Activated T-cell treated with anti-CD3 and anti-CD28 coated beads for 48 hours (primary cell): ENCODE measurements at regions not wholly inside any gene's neighbourhood (a gene's known extent, or its start where the extent isn't known, plus 50 kb on each side); places are given as distances from the start of the nearest gene placed in this dataset.
"Not testable (repeated sequence)": the region's sequence is repeated elsewhere in the genome, so short reads cannot be mapped to it uniquely, and the experiment has no call there.

Experiments used
- DNase-seq: peaks from one replicate; pipeline ENCODE4 v3.0.0-alpha.2; 2020; ENCODE audit warnings: low read depth

- no peak for DNase-seq
These were observed 410.4 kb downstream of the MAFB start for GRCh38 chr20:40278673-40279072.

- DNase-seq, result no peak
These were observed 412.7 kb downstream of the MAFB start for GRCh38 chr20:40276301-40276700.

- DNase-seq, result no peak
These were observed 413.3 kb downstream of the MAFB start for GRCh38 chr20:40275738-40276137.

GRCh38 chr20:40274912-40275533 is 414.0 kb downstream of the MAFB start:
- no peak for DNase-seq

GRCh38 chr20:40269274-40269673 is 419.8 kb downstream of the MAFB start:
- not testable (repeated sequence) for DNase-seq

GRCh38 chr20:40268321-40269075 is 420.5 kb downstream of the MAFB start:
- DNase-seq, result no peak

- no peak for DNase-seq
These were observed 423.1 kb downstream of the MAFB start for GRCh38 chr20:40265825-40266533.

- no peak for DNase-seq
These were observed 426.8 kb downstream of the MAFB start for GRCh38 chr20:40262219-40262618.

GRCh38 chr20:40258931-40259330 is 430.1 kb downstream of the MAFB start:
- no peak for DNase-seq

GRCh38 chr20:40257763-40258162 is 431.3 kb downstream of the MAFB start:
- DNase-seq, result no peak

GRCh38 chr20:40255365-40255764 is 433.7 kb downstream of the MAFB start:
- no peak for DNase-seq

GRCh38 chr20:40254023-40254772 is 434.8 kb downstream of the MAFB start:
- no peak for DNase-seq

- no peak for DNase-seq
These were observed 437.6 kb downstream of the MAFB start for GRCh38 chr20:40251284-40251932.

- DNase-seq, result no peak
These were observed 439.2 kb downstream of the MAFB start for GRCh38 chr20:40249805-40250204.

GRCh38 chr20:40245829-40246228 is 443.2 kb downstream of the MAFB start:
- no peak for DNase-seq

- no peak for DNase-seq
These were observed 444.8 kb downstream of the MAFB start for GRCh38 chr20:40244286-40244685.

- DNase-seq, result no peak
These were observed 447.3 kb downstream of the MAFB start for GRCh38 chr20:40241596-40242343.

- DNase-seq, result no peak
These were observed 450.5 kb downstream of the MAFB start for GRCh38 chr20:40238511-40238910.

- DNase-seq, result no peak
These were observed 454.4 kb downstream of the MAFB start for GRCh38 chr20:40234593-40234992.

- no peak for DNase-seq
These were observed 455.6 kb downstream of the MAFB start for GRCh38 chr20:40233406-40233805.

- no peak for DNase-seq
These were observed 456.3 kb downstream of the MAFB start for GRCh38 chr20:40232756-40233155.
